Dendritic cell treated with granulocyte-macrophage colony-stimulating factor and Interleukin-4, amounts not matched to agents 40 ng/mL and 50 ng/mL, for 4 days (primary cell): ENCODE measurements at regions not wholly inside any gene's neighbourhood (a gene's known extent, or its start where the extent isn't known, plus 50 kb on each side); places are given as distances from the start of the nearest gene placed in this dataset.

ENCODE experiments used
- H3K27ac Mint-ChIP-seq: one replicate; pipeline ENCODE4 v1.8.0; 2022; ENCODE audit warnings: mild to moderate bottlenecking, mixed read lengths
- H3K27me3 Mint-ChIP-seq: one replicate; pipeline ENCODE4 v1.8.0; 2022; ENCODE audit warnings: mild to moderate bottlenecking, mixed read lengths
- H3K36me3 Mint-ChIP-seq: one replicate; pipeline ENCODE4 v1.8.0; 2022; ENCODE audit warnings: low read depth, mixed read lengths
- H3K4me1 Mint-ChIP-seq: one replicate; pipeline ENCODE4 v1.8.0; 2022; ENCODE audit warnings: low read depth, mixed read lengths
- H3K4me3 Mint-ChIP-seq: one replicate; pipeline ENCODE4 v1.8.0; 2022; ENCODE audit warnings: mild to moderate bottlenecking, moderate library complexity, mixed read lengths
- H3K9me3 Mint-ChIP-seq: one replicate; pipeline ENCODE4 v1.8.0; 2022; ENCODE audit warnings: mixed read lengths
- intact Hi-C: fragments of 100-400 bp; cut with micrococcal nuclease; formaldehyde crosslinking; loops from one replicate; pipeline ENCODE4 v1.15.0; 2022

GRCh38 chr18:78607784-78608183 is 371.8 kb upstream of the SALL3 start:
- intact Hi-C loops = no loop called here
- Mint-ChIP-seq H3K27ac (no peak overlapping the region), H3K27me3 (no peaks in the 10 kb centered on the region), H3K9me3 (peaks cover 12% of the 10 kb centered on the region), H3K36me3 (no peaks in the 10 kb centered on the region), H3K4me3 (no peak overlapping the region), H3K4me1 (no peaks in the 10 kb centered on the region)

GRCh38 chr18:78610179-78610578 is 369.4 kb upstream of the SALL3 start:
- Mint-ChIP-seq H3K27ac (no peak overlapping the region), H3K27me3 (no peaks in the 10 kb centered on the region), H3K9me3 (peaks cover 12% of the 10 kb centered on the region), H3K36me3 (no peaks in the 10 kb centered on the region), H3K4me3 (no peak overlapping the region), H3K4me1 (no peaks in the 10 kb centered on the region)
- intact Hi-C loops = no loop called here

- Mint-ChIP-seq H3K27ac (no peak overlapping the region), H3K9me3 (peaks cover 6% of the 10 kb centered on the region), H3K4me3 (no peak overlapping the region), H3K4me1 (no peaks in the 10 kb centered on the region), H3K36me3 (no peaks in the 10 kb centered on the region), H3K27me3 (no peaks in the 10 kb centered on the region)
- intact Hi-C loops = no loop called here
Observed at GRCh38 chr18:78611201-78611800, 368.3 kb upstream of the SALL3 start.

GRCh38 chr18:78611869-78612268 is 367.7 kb upstream of the SALL3 start:
- Mint-ChIP-seq H3K27ac (no peak overlapping the region), H3K4me1 (no peaks in the 10 kb centered on the region), H3K4me3 (no peak overlapping the region), H3K36me3 (no peaks in the 10 kb centered on the region), H3K27me3 (peaks cover 3% of the 10 kb centered on the region), H3K9me3 (peaks cover 6% of the 10 kb centered on the region)
- intact Hi-C loops = no loop called here

- no peaks in the 10 kb centered on the region for H3K4me1 Mint-ChIP-seq
- intact Hi-C loops = no loop called here
- no peaks in the 10 kb centered on the region for H3K36me3 Mint-ChIP-seq
- no peak overlapping the region for H3K27ac Mint-ChIP-seq
- H3K4me3 Mint-ChIP-seq = no peak overlapping the region
- peaks cover 11% of the 10 kb centered on the region for H3K9me3 Mint-ChIP-seq
- peaks cover 4% of the 10 kb centered on the region for H3K27me3 Mint-ChIP-seq
Observed at GRCh38 chr18:78612318-78612717, 367.3 kb upstream of the SALL3 start.

- no peaks in the 10 kb centered on the region for H3K4me1 Mint-ChIP-seq
- no peaks in the 10 kb centered on the region for H3K36me3 Mint-ChIP-seq
- H3K27ac Mint-ChIP-seq = no peak overlapping the region
- H3K4me3 Mint-ChIP-seq = no peak overlapping the region
- peaks cover 4% of the 10 kb centered on the region for H3K27me3 Mint-ChIP-seq
- H3K9me3 Mint-ChIP-seq = peaks cover 11% of the 10 kb centered on the region
- intact Hi-C loops = no loop called here
Observed at GRCh38 chr18:78612801-78613200, 366.8 kb upstream of the SALL3 start.

GRCh38 chr18:78618726-78619125 is 360.9 kb upstream of the SALL3 start:
- H3K9me3 Mint-ChIP-seq = peaks cover 11% of the 10 kb centered on the region
- no peak overlapping the region for H3K27ac Mint-ChIP-seq
- H3K4me3 Mint-ChIP-seq = no peak overlapping the region
- H3K36me3 Mint-ChIP-seq = no peaks in the 10 kb centered on the region
- H3K27me3 Mint-ChIP-seq = peaks cover 11% of the 10 kb centered on the region
- intact Hi-C loops = no loop called here
- H3K4me1 Mint-ChIP-seq = no peaks in the 10 kb centered on the region

GRCh38 chr18:78619854-78620253 is 359.8 kb upstream of the SALL3 start:
- Mint-ChIP-seq H3K27ac (no peak overlapping the region), H3K27me3 (peaks cover 22% of the 10 kb centered on the region), H3K9me3 (peaks cover 11% of the 10 kb centered on the region)

GRCh38 chr18:78620326-78620725 is 359.3 kb upstream of the SALL3 start:
- H3K4me1 Mint-ChIP-seq = peaks cover under 1% of the 10 kb centered on the region
- no peak overlapping the region for H3K4me3 Mint-ChIP-seq
- H3K9me3 Mint-ChIP-seq = peaks cover 11% of the 10 kb centered on the region
- peaks cover 25% of the 10 kb centered on the region for H3K27me3 Mint-ChIP-seq
- H3K27ac Mint-ChIP-seq = no peak overlapping the region
- no peaks in the 10 kb centered on the region for H3K36me3 Mint-ChIP-seq
- intact Hi-C loops = no loop called here

More at GRCh38 chr18:78619854-78620253, 359.8 kb upstream of the SALL3 start:
- Mint-ChIP-seq H3K36me3 (no peaks in the 10 kb centered on the region), H3K4me3 (no peak overlapping the region), H3K4me1 (no peaks in the 10 kb centered on the region)
- intact Hi-C loops = no loop called here

- Mint-ChIP-seq H3K27ac (no peak overlapping the region), H3K9me3 (peaks cover 11% of the 10 kb centered on the region), H3K4me1 (peaks cover 5% of the 10 kb centered on the region), H3K36me3 (no peaks in the 10 kb centered on the region), H3K4me3 (no peak overlapping the region), H3K27me3 (peaks cover 28% of the 10 kb centered on the region)
- intact Hi-C loops = no loop called here
Observed at GRCh38 chr18:78621141-78621755, 358.4 kb upstream of the SALL3 start.

- peaks cover 5% of the 10 kb centered on the region for H3K4me1 Mint-ChIP-seq
- H3K27ac Mint-ChIP-seq = no peak overlapping the region
- intact Hi-C loops = no loop called here
- H3K27me3 Mint-ChIP-seq = peaks cover 24% of the 10 kb centered on the region
- H3K9me3 Mint-ChIP-seq = no peaks in the 10 kb centered on the region
- no peaks in the 10 kb centered on the region for H3K36me3 Mint-ChIP-seq
- no peak overlapping the region for H3K4me3 Mint-ChIP-seq
Observed at GRCh38 chr18:78622251-78622906, 357.2 kb upstream of the SALL3 start.

GRCh38 chr18:78622907-78623541 is 356.6 kb upstream of the SALL3 start:
- intact Hi-C loops = no loop called here
- no peak overlapping the region for H3K4me3 Mint-ChIP-seq
- H3K4me1 Mint-ChIP-seq = peaks cover 5% of the 10 kb centered on the region

GRCh38 chr18:78624646-78625279 is 354.9 kb upstream of the SALL3 start:
- intact Hi-C loops = no loop called here
- H3K36me3 Mint-ChIP-seq = no peaks in the 10 kb centered on the region
- peaks cover 5% of the 10 kb centered on the region for H3K4me1 Mint-ChIP-seq
- H3K9me3 Mint-ChIP-seq = no peaks in the 10 kb centered on the region
- peaks cover 28% of the 10 kb centered on the region for H3K27me3 Mint-ChIP-seq
- no peak overlapping the region for H3K4me3 Mint-ChIP-seq
- no peak overlapping the region for H3K27ac Mint-ChIP-seq

More at GRCh38 chr18:78622907-78623541, 356.6 kb upstream of the SALL3 start:
- Mint-ChIP-seq H3K36me3 (no peaks in the 10 kb centered on the region), H3K9me3 (no peaks in the 10 kb centered on the region), H3K27me3 (peaks cover 25% of the 10 kb centered on the region), H3K27ac (no peak overlapping the region)

GRCh38 chr18:78625847-78626246 is 353.8 kb upstream of the SALL3 start:
- no peaks in the 10 kb centered on the region for H3K36me3 Mint-ChIP-seq
- H3K4me1 Mint-ChIP-seq = peaks cover 5% of the 10 kb centered on the region
- intact Hi-C loops = no loop called here
- no peak overlapping the region for H3K4me3 Mint-ChIP-seq
- no peak overlapping the region for H3K27ac Mint-ChIP-seq
- H3K27me3 Mint-ChIP-seq = peaks cover 26% of the 10 kb centered on the region
- no peaks in the 10 kb centered on the region for H3K9me3 Mint-ChIP-seq
